Kidney epithelial cell (primary cell): ENCODE measurements at regions not wholly inside any gene's neighbourhood (a gene's known extent, or its start where the extent isn't known, plus 50 kb on each side); places are given as distances from the start of the nearest gene placed in this dataset.

Experiments used
- DNase-seq: peaks from one replicate; pipeline ENCODE4 v3.0.0-alpha.2; 2010; ENCODE audit warnings: low read depth
- H3K27me3 ChIP-seq: 2 replicates; pipeline ENCODE4 v1.6.0; 2011; ENCODE audit warnings: low read length; ENCODE audit not compliant: control insufficient read depth, insufficient read depth
- H3K36me3 ChIP-seq: 2 replicates; pipeline ENCODE4 v1.5.1; 2011; ENCODE audit warnings: low read length; ENCODE audit not compliant: control insufficient read depth, insufficient read depth
- H3K4me3 ChIP-seq: 2 replicates; pipeline ENCODE4 v1.5.1; 2011; ENCODE audit warnings: low read depth, mild to moderate bottlenecking, control low read depth, low read length
- TF ChIP-seq, protein P1 (sequence below): IDR thresholded peaks from 2 replicates; pipeline ENCODE4 v1.5.1; 2011; ENCODE audit warnings: mild to moderate bottlenecking, moderate library complexity, low read length, control low read depth, inconsistent platforms; ENCODE audit not compliant: insufficient read depth, poor library complexity, severe bottlenecking

DNA sequence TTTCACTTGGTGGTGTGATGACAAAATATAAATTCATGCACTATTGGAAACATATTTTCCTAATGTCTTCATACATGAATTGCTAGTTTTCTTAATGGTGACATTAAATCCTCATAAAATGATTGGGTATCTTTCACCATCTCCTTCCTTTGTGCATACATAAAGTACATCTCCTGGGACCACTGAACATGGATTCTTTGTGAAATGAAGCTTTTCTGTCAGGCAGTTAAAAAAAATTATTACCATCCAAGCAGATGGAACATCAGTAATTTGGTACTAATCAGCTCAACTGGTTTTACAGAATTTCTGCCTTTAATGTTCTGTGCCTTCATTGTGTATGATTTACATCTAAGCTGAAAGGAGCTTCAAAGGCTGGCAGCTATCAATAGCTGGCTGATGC is 891.7 kb upstream of the SLC10A2 start:
- Histone ChIP-seq H3K36me3 (no peaks in the 10 kb centered on the region), H3K27me3 (no peaks in the 10 kb centered on the region), H3K4me3 (no peak overlapping the region)
- TF ChIP-seq, protein P1, sequence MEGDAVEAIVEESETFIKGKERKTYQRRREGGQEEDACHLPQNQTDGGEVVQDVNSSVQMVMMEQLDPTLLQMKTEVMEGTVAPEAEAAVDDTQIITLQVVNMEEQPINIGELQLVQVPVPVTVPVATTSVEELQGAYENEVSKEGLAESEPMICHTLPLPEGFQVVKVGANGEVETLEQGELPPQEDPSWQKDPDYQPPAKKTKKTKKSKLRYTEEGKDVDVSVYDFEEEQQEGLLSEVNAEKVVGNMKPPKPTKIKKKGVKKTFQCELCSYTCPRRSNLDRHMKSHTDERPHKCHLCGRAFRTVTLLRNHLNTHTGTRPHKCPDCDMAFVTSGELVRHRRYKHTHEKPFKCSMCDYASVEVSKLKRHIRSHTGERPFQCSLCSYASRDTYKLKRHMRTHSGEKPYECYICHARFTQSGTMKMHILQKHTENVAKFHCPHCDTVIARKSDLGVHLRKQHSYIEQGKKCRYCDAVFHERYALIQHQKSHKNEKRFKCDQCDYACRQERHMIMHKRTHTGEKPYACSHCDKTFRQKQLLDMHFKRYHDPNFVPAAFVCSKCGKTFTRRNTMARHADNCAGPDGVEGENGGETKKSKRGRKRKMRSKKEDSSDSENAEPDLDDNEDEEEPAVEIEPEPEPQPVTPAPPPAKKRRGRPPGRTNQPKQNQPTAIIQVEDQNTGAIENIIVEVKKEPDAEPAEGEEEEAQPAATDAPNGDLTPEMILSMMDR = no peak
- DNase-seq = no peak

DNA sequence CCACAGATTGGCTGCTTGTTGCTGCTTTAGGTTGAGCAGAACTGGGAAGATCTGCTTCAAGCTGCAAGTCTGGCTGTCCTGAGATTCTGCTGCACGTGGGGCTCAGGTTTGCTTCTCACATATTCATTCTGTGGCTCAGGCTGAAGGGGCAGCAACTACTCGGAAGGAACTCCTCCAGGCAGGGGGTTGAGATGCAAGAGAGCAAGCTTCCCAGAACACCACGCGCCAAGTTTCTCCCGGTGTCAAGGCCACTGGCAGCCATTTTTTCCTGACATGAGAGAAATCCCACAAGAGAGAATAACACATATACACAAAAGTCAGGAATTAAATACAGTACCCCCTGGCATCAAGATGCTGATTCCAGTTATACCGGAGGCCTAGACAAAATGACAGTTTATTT is 887.6 kb upstream of the SLC10A2 start:
- H3K36me3 ChIP-seq = no peaks in the 10 kb centered on the region
- H3K27me3 ChIP-seq = no peaks in the 10 kb centered on the region
- no peak overlapping the region for H3K4me3 ChIP-seq
- TF ChIP-seq, protein P1 = no peak
- DNase-seq = no peak

DNA sequence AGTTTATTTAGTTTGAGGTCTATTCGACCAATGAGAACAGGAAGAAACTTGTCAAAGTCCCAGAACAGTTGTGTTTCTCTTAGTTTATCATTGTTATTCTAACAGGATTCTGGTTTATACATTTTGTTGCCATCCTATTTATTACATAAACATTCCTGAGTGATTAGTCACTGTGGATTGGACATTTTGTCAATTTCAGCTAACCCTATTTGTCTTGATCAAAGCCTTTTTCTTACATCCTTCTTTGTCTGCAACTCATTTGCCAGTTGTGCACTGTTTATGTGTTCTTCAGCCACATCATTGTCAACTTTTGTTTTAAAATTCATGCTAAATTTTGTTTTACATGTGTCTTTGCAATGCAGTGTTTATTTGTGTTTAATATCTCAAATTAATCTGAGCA is 886.0 kb upstream of the SLC10A2 start:
- Histone ChIP-seq H3K4me3 (no peak overlapping the region), H3K36me3 (no peaks in the 10 kb centered on the region), H3K27me3 (no peaks in the 10 kb centered on the region)
- DNase-seq = no peak
- TF ChIP-seq, protein P1 = no peak

DNA sequence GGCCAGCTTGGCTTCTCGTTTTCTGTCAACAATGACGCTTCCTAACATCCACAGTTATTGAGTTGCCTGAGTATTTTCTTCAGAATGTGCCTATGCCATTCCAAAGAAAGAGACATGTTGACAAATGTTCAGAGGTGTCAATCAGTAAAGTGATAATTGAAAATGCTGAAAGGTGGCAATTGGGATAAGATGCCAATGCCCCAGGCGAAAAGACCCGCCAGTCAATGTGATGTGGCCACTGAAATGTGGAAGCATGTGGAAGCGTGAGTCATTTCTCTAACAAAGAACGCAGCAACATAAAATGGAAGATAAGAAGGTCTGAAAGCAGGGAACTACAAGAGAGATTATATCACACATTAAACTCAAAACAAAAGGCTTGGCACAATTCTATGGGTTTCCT is 882.2 kb upstream of the SLC10A2 start:
- TF ChIP-seq, protein P1 = no peak
- H3K4me3 ChIP-seq = no peak overlapping the region
- H3K27me3 ChIP-seq = no peaks in the 10 kb centered on the region
- H3K36me3 ChIP-seq = no peaks in the 10 kb centered on the region
- no peak for DNase-seq

DNA sequence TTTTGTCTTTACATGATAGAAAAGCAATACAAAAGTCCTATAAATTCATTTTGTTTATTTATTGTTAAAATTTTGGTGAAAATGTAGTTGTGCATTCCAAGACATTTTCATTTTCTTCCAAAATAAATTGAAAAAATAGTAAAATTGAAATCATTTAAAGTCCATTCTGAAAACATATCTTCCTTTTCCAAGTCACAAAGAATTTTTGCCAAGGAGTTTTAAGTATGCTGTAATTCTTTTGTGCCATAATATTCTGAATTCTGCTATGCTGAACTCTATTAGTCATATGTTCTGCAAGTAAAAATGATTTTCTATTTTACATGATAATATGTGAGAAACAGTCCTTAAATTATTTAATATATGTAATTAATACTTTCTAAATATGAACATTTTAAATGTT is 879.6 kb upstream of the SLC10A2 start:
- TF ChIP-seq, protein P1 = no peak
- Histone ChIP-seq H3K4me3 (no peak overlapping the region), H3K36me3 (no peaks in the 10 kb centered on the region), H3K27me3 (no peaks in the 10 kb centered on the region)
- no peak for DNase-seq

DNA sequence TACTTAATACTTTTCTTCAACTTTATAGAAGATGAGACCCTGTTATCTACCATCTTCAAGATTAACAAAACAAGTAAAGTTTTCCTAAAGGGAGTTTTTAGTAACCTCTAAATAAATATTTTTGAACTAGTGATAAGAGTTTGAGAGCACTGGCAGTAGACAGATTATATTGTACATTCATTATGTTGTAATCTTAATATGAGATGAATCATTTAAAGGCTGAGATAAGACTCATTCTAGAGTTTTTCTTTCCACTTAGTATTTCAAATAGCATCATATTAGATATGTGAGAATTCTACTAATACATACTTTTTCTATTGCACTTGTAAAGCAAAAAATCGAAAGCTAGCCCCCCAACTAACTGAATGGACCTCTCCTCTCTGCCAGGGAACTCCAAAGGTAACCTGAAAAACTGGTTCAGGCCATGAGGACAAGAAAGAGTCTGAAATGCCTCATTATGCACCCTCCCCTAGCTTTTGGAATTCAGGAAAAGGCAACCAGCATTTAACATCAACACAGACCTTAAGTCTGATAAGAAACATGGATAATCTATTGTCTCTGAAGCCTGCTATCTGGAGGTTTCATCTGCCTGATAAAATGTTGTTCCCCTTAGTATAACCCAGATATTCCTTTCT is 875.4 kb upstream of the SLC10A2 start:
- no peaks in the 10 kb centered on the region for H3K36me3 ChIP-seq
- TF ChIP-seq, protein P1 = no peak
- no peaks in the 10 kb centered on the region for H3K27me3 ChIP-seq
- no peak overlapping the region for H3K4me3 ChIP-seq
- DNase-seq = no peak
